DND-41 (cell line): ENCODE measurements at regions not wholly inside any gene's neighbourhood (a gene's known extent, or its start where the extent isn't known, plus 50 kb on each side); places are given as distances from the start of the nearest gene placed in this dataset.

Source experiments
- ATAC-seq: fragments of 200-7000 bp; cut with Tn5 transposase; 3 replicates; pipeline ENCODE4 v1.9.1; 2021; ENCODE audit warnings: low read depth; ENCODE audit not compliant: insufficient read depth
- DNase-seq: peaks from one replicate; pipeline ENCODE4 v3.0.0-alpha.2; 2020
- H2AFZ ChIP-seq: 2 replicates; pipeline ENCODE4 v1.6.0; 2012; ENCODE audit warnings: low read depth, low read length
- H3K27ac ChIP-seq: 2 replicates; pipeline ENCODE4 v1.5.1; 2012; ENCODE audit warnings: low read length, inconsistent platforms
- H3K27me3 ChIP-seq: fragments of 200-600 bp; sonication (generic); 2 replicates; pipeline ENCODE4 v1.6.0; 2012; ENCODE audit warnings: low read length, mild to moderate bottlenecking, inconsistent platforms; ENCODE audit not compliant: insufficient read depth, poor library complexity
- H3K36me3 ChIP-seq: 2 replicates; pipeline ENCODE4 v1.5.1; 2012; ENCODE audit warnings: low read length, inconsistent platforms; ENCODE audit not compliant: insufficient read depth
- H3K4me1 ChIP-seq: 2 replicates; pipeline ENCODE4 v1.5.1; 2012; ENCODE audit warnings: mild to moderate bottlenecking, low read length; ENCODE audit not compliant: insufficient read depth
- H3K4me2 ChIP-seq: 2 replicates; pipeline ENCODE4 v1.6.0; 2012; ENCODE audit warnings: mild to moderate bottlenecking, moderate library complexity, low read length, inconsistent platforms; ENCODE audit not compliant: insufficient read depth
- H3K4me3 ChIP-seq, 2 experiments: fragments of 200-600 bp in 1 of 2; shearing (Covaris generic) in 1 of 2; 2 replicates each; pipeline ENCODE4 v1.5.1; 2012 to 2016; ENCODE audit warnings: inconsistent platforms in 2 of 2, low read length in 2 of 2, mild to moderate bottlenecking in 2 of 2, low read depth in 1 of 2, moderate library complexity in 1 of 2
- H3K79me2 ChIP-seq: 2 replicates; pipeline ENCODE4 v1.6.0; 2012; ENCODE audit warnings: low read length, inconsistent platforms; ENCODE audit not compliant: insufficient read depth
- H3K9ac ChIP-seq: 2 replicates; pipeline ENCODE4 v1.6.0; 2012; ENCODE audit warnings: low read depth, mild to moderate bottlenecking, inconsistent platforms, low read length, moderate library complexity
- H3K9me3 ChIP-seq: 2 replicates; pipeline ENCODE4 v1.5.1; 2012; ENCODE audit warnings: low read length, moderate library complexity, mild to moderate bottlenecking, inconsistent platforms; ENCODE audit not compliant: insufficient read depth, severe bottlenecking
- H4K20me1 ChIP-seq: 2 replicates; pipeline ENCODE4 v1.6.0; 2012; ENCODE audit warnings: low read length; ENCODE audit not compliant: insufficient read depth
- EZH2 ChIP-seq: IDR thresholded peaks from 3 replicates; pipeline ENCODE4 v1.6.1; 2012; ENCODE audit warnings: borderline replicate concordance, low read depth, mild to moderate bottlenecking, moderate library complexity, low read length, inconsistent platforms; ENCODE audit not compliant: severe bottlenecking
- TF ChIP-seq, protein P1 (sequence below): IDR thresholded peaks from 2 replicates; pipeline ENCODE4 v1.5.1; 2012; ENCODE audit warnings: borderline replicate concordance, low read length, moderate library complexity, mild to moderate bottlenecking; ENCODE audit not compliant: poor library complexity, severe bottlenecking; ENCODE audit errors: extremely low read depth

DNA sequence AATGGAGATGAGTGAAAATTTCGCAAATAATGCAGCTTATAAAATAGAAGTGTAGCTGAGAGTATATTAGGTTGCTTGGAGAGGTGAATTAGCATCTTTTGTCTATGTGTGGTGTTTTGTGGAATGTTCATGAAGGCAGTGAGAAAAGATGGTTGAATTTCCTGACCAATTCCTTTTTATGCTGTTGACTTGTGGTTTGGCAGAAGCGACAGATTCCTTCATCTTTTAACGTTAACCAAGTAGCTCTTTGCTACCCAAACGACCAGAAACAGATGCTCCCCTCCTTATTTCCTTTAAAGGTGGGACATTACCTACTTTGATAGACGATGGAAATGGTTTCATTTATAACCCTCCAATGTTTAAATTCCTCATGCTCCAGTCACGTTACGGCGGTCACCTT, 390.5 kb downstream of the QKI start:
- Histone ChIP-seq H2AFZ (no peak overlapping the region), H3K4me1 (no peaks in the 10 kb centered on the region), H4K20me1 (no peaks in the 10 kb centered on the region), H3K4me3 (no peak overlapping the region), H3K9ac (no peak overlapping the region), H3K27me3 (no peaks in the 10 kb centered on the region), H3K36me3 (no peaks in the 10 kb centered on the region), H3K27ac (no peak overlapping the region), H3K79me2 (no peaks in the 10 kb centered on the region), H3K4me2 (no peak overlapping the region), H3K9me3 (no peaks in the 10 kb centered on the region)
- DNase-seq (no peak), ATAC-seq (no peak)
- no peak for TF ChIP-seq EZH2
- TF ChIP-seq, protein P1, sequence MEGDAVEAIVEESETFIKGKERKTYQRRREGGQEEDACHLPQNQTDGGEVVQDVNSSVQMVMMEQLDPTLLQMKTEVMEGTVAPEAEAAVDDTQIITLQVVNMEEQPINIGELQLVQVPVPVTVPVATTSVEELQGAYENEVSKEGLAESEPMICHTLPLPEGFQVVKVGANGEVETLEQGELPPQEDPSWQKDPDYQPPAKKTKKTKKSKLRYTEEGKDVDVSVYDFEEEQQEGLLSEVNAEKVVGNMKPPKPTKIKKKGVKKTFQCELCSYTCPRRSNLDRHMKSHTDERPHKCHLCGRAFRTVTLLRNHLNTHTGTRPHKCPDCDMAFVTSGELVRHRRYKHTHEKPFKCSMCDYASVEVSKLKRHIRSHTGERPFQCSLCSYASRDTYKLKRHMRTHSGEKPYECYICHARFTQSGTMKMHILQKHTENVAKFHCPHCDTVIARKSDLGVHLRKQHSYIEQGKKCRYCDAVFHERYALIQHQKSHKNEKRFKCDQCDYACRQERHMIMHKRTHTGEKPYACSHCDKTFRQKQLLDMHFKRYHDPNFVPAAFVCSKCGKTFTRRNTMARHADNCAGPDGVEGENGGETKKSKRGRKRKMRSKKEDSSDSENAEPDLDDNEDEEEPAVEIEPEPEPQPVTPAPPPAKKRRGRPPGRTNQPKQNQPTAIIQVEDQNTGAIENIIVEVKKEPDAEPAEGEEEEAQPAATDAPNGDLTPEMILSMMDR: no peak

DNA sequence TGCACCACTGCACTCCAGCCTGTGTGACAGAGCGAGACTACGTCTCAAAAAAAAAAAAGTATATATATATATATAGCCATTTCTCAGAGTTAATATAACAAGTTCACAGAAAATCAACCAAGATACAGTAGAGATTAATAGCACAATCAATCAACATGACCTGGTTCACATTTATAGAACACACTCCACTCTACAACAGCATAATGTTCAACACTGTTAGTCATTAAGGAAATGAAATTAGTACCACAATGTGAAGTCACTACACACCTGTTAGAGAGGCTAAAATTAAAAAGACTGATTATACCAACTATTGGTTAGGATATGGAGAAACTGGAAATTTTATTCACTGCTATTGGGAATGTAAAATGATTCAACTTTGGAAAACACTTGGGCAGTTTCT, 387.7 kb downstream of the QKI start:
- no peak overlapping the region for H3K4me3 ChIP-seq
- H3K27ac ChIP-seq: no peak overlapping the region
- DNase-seq (no peak), ATAC-seq (no peak)
- no peak overlapping the region for H2AFZ ChIP-seq
- no peak overlapping the region for H3K4me2 ChIP-seq
- H3K4me1 ChIP-seq: no peaks in the 10 kb centered on the region
- no peaks in the 10 kb centered on the region for H4K20me1 ChIP-seq
- no peaks in the 10 kb centered on the region for H3K27me3 ChIP-seq
- no peaks in the 10 kb centered on the region for H3K9me3 ChIP-seq
- TF ChIP-seq, protein P1: no peak
- TF ChIP-seq EZH2: no peak
- no peak overlapping the region for H3K9ac ChIP-seq
- no peaks in the 10 kb centered on the region for H3K79me2 ChIP-seq
- no peaks in the 10 kb centered on the region for H3K36me3 ChIP-seq

DNA sequence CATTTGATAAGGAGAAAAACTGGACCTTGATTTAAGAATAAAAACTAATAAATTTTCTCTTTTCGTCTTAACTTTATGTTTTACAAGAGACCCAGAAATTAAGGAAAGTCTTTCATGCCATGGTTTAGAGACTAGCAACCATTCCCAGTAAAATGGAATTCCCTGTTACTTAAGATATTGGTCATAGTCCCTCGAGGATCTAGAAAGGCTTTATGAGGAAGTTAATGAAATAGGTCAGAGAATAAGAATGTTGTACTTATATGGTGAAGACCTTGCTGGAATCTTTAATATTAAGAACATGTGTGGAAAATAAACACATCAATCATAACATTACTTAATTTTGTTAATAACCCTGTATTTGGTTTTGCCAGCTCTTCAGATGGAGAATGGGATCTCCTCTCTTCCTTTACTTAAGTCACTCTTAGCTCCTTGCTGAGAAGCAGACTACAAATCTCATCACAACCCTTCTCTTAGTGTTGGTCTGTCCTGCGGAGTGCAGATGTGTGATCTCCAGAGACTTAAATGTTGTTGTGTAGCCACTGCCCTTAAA, 382.9 kb downstream of the QKI start:
- Histone ChIP-seq H3K36me3 (no peaks in the 10 kb centered on the region), H3K27me3 (no peaks in the 10 kb centered on the region), H3K27ac (no peak overlapping the region), H3K9ac (no peak overlapping the region), H3K4me3 (no peak overlapping the region), H3K9me3 (no peaks in the 10 kb centered on the region), H2AFZ (no peak overlapping the region), H3K4me2 (no peak overlapping the region), H3K79me2 (no peaks in the 10 kb centered on the region), H4K20me1 (no peaks in the 10 kb centered on the region), H3K4me1 (no peaks in the 10 kb centered on the region)
- ATAC-seq: no peak
- TF ChIP-seq, protein P1: no peak
- TF ChIP-seq EZH2: no peak
- DNase-seq: no peak
